ENCODE measurements at regions not wholly inside any gene's neighbourhood (a gene's known extent, or its start where the extent isn't known, plus 50 kb on each side); places are given as distances from the start of the nearest gene placed in this dataset.
A peak's percentile ranks its signal among the peaks of the same experiment; 100 is the strongest.

GRCh38 chr2:121860758-121861227, 105.3 kb downstream of the TSN start:
- no peak for DNase-seq (ENCODE audit: low spot score)

- no peak for DNase-seq (ENCODE audit: low spot score)
Observed at GRCh38 chr2:121862286-121862685, 106.8 kb downstream of the TSN start.

DNA sequence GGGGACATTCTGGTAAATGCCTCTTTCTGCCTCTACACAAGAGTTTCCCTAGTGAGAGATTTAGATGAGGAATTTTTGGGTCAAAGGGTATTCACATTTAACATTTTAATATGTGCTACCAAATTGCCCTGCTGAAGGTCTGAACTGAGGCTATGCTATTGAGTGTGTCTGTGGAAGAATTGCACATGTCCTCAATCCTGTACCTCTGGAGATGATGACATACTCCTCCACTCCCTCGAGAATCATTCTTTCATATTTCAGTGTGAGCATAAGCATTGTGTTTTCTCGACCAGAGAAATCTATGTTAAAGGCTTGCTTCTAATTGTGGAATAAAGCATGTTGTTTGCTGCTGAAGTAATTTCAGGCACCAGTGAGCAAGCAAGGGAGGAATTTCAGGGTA, 110.5 kb downstream of the TSN start:
- no peak for DNase-seq (ENCODE audit: low spot score)

- no peak for DNase-seq (ENCODE audit: low spot score)
Observed at GRCh38 chr2:121866789-121867188, 111.3 kb downstream of the TSN start.

- DNase-seq (ENCODE audit: low spot score): no peak
Observed at GRCh38 chr2:121868652-121869051, 113.2 kb downstream of the TSN start.

- no peak for DNase-seq (ENCODE audit: low spot score)
Observed at GRCh38 chr2:121869363-121869762, 113.9 kb downstream of the TSN start.

DNA sequence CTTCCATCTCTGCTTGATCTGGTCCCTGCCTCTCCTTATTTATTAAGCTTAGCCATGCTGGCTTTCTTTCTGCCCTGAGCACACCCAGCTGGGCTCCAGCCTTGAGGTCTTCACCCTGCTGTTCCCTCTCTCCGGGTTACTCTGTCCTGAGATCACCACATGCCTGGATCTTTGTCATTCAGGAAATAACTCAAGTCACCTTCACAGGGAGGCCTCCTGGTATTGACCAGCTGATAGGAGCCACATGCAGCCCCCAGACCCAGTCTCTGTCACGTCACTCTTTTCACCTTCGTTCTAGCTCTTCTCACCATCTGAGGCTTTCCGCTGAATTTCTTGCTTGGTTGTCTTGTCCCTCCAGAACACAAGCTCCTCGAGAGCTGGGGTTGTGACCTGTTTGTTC, 114.4 kb downstream of the TSN start:
- DNase-seq (ENCODE audit: low spot score): no peak

GRCh38 chr2:121872651-121873050, 117.2 kb downstream of the TSN start:
- DNase-seq (ENCODE audit: low spot score): no peak

GRCh38 chr2:121873864-121874263, 118.4 kb downstream of the TSN start:
- no peak for DNase-seq (ENCODE audit: low spot score)

GRCh38 chr2:121875585-121876185, 120.2 kb downstream of the TSN start:
- DNase-seq (ENCODE audit: low spot score): no peak

DNA sequence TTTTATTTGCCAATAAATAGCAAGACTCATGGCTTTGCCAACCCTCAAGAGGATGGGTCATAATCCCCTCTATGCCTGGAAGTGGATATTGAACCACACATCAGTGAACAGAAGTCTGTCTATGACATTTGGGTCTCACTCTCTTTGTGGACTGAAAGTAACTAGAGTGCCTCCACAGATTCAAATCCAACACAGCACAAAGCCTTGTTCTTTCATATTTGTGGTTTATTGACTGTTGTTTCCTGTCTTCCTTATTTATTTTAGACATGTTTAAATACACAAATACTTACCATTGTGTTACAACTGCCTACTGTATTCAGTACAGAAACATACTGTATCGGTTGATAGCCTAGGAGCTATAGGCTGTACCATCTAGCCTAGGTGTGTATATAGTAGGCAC, 121.9 kb downstream of the TSN start:
- no peak for DNase-seq (ENCODE audit: low spot score)

- DNase-seq (ENCODE audit: low spot score): no peak
Observed at GRCh38 chr2:121880283-121880682, 124.8 kb downstream of the TSN start.

DNA sequence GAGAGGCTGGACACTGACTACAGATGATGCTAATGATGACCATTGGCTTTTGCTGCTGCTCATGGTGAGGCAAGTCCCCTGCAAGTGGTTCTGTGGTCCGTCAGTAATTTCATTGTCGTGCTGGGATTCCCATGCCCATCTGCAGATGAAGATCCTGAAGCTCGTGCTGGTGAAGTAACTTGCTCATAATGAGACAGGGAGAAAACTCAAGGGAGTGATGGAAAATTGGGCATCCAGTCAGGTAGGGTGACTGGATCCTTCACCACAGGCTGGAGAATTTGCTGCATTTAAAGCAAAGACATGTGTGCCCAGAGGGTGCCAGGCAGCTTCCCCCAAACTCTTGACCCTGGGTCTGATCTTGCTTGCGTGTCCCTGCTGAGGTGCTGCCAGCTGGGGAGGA, 125.6 kb downstream of the TSN start:
- DNase-seq (ENCODE audit: low spot score): no peak

DNA sequence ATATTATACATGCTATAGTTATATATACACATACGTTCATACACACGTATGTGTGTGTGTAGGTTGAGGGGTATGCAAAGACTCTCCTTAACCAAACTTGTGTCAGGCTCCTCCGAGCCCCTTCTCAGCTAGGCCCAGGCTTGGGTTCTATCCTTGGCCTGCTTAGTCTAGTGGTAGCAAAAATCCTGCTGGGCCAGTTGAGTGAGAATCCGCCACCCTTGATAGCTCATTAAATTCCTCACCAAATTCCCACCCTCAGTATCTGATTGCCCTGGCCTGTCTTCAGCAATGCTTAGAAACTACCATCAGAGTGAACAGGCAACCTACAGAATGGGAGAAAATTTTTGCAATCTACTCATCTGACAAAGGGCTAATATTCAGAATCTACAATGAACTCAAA, 126.5 kb downstream of the TSN start:
- DNase-seq (ENCODE audit: low spot score): no peak

DNA sequence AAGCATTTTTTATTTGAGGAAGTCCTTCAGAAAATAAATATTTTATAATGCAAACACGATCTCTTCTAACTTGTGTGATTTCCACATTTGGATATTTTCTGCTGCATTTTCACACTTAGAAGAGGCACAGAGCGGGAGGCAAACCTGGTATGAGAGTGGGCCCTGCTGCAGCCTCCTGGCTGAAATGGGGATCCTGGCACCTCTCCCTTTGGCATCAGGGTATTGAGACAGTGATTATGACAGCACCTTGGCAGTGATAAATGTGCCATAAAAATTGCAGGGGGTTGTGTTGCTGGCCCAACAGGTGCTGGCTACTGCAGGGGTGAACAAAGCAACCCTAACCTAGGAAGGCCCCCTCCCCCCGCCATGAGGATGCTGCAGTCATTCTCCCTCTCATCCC, 128.6 kb downstream of the TSN start:
- no peak for DNase-seq (ENCODE audit: low spot score)

- DNase-seq (ENCODE audit: low spot score): no peak
Observed at GRCh38 chr2:121884511-121884921, 129.1 kb downstream of the TSN start.

GRCh38 chr2:121886059-121886458, 130.6 kb downstream of the TSN start:
- no peak for DNase-seq (ENCODE audit: low spot score)

GRCh38 chr2:121887513-121888188, 132.2 kb downstream of the TSN start:
- DNase-seq (ENCODE audit: low spot score): no peak

DNA sequence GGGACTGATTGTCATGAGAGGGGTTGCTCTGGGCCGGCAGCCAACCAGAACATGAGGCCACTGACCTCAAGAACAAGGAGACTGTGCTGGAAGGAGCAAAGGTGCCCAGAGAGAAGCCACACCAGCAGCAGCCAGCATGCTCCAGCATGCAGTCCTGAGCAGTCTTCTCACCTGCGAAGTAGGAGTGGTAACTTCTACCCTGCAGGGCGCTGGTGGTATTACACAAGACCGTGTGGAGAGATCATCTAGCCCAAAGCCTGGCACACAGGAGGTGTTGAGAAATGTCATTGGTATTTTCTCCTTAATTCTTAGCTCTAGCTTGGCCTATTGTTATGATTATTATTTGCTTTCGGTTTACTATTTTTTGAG, 132.7 kb downstream of the TSN start:
- peak; percentile 4 for DNase-seq (ENCODE audit: low spot score)

DNA sequence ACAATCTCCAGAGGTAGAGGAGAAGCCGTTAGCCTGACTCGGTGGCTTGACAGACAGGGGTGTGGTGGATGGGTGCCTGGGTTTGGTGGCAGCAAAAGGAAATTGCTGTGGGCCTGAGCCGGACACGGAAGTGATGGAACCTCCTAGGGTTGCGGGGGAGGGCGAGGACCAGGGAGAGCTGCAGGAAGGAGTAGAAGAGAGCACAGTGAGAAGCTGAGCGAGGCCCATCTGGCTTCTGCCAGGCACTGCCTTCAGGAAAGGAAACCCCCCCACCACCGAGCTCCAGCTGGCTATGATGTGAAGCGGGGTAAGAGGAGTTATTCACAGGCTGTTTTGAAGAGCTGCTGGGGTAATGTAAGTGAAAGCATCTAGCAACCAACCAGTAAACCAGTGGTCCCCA, 134.6 kb downstream of the TSN start:
- no peak for DNase-seq (ENCODE audit: low spot score)

DNA sequence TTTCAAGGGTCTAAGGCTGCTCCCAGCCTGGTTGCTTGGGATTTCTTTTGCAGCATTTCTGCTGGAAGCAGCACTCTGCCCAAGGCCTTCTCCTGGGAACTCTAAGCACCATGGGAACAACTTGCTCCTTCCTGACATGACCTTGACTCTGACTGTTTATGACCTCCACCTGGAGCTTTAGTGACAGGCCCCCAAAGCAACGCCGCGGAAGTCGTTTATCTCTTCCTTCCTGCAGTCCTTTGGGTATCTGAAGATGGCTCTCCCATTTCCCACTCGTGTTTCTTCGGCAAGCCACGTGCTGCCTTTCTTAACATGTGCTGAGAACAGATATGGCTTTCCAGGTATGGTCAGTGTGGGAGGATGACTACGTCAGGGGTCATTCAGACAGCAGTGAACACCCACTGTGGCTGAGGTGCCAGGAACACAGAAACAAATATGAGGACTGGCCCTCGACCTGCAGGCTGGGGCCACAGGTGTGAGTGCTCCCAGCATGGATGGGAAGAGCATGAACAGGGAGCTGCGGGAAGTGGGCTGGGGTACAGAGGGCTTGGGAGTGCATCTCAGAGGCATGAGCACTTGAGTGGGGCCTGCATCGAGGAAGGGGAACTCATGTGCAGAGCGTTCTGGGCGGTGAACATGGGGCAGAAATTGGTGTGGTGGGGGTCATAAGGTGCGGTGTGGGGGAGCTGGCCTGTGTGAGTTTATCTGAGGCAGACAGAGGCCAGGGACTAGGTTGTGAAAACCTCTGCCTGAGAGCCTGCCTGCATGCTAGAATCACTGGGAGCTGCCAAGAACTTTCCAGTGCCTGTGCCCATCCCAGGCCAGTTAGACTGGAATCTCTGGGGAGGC, 140.5 kb downstream of the TSN start:
- DNase-seq (ENCODE audit: low spot score): no peak

- DNase-seq (ENCODE audit: low spot score): no peak
Observed at GRCh38 chr2:121897335-121897970, 142.0 kb downstream of the TSN start.

- DNase-seq (ENCODE audit: low spot score): no peak
Observed at GRCh38 chr2:121898483-121898882, 143.0 kb downstream of the TSN start.
